HEK293T (cell line): ENCODE measurements at regions not wholly inside any gene's neighbourhood (a gene's known extent, or its start where the extent isn't known, plus 50 kb on each side); places are given as distances from the start of the nearest gene placed in this dataset.

Experiments used
- BHLHE40 ChIP-seq: fragments of 450-650 bp; IDR thresholded peaks from 2 replicates; pipeline ENCODE4 v1.6.1; 2016; ENCODE audit warnings: mild to moderate bottlenecking, moderate library complexity, borderline replicate concordance
- FOXA1 ChIP-seq: fragments of 450-650 bp; IDR thresholded peaks from 2 replicates; pipeline ENCODE4 v1.6.1; 2016; ENCODE audit warnings: mild to moderate bottlenecking
- FOXK2 ChIP-seq: fragments of 450-650 bp; IDR thresholded peaks from 2 replicates; pipeline ENCODE4 v1.6.1; 2016; ENCODE audit warnings: mild to moderate bottlenecking
- FOXM1 ChIP-seq: fragments of 450-650 bp; IDR thresholded peaks from 2 replicates; pipeline ENCODE4 v1.6.1; 2017; ENCODE audit warnings: mild to moderate bottlenecking, borderline replicate concordance
- HDGF ChIP-seq: fragments of 450-650 bp; IDR thresholded peaks from 2 replicates; pipeline ENCODE4 v1.6.1; 2017; ENCODE audit warnings: antibody characterized with exemption, borderline replicate concordance
- NFRKB ChIP-seq: fragments of 450-650 bp; IDR thresholded peaks from 2 replicates; pipeline ENCODE4 v1.6.1; 2016; ENCODE audit warnings: mild to moderate bottlenecking, moderate library complexity
- SP1 ChIP-seq: fragments of 450-650 bp; IDR thresholded peaks from 2 replicates; pipeline ENCODE4 v1.6.1; 2017
- SUZ12 ChIP-seq: fragments of 450-650 bp; IDR thresholded peaks from 2 replicates; pipeline ENCODE4 v1.6.1; 2016; ENCODE audit warnings: mild to moderate bottlenecking
- TARDBP ChIP-seq: fragments of 450-650 bp; IDR thresholded peaks from 2 replicates; pipeline ENCODE4 v1.6.1; 2016
- TF ChIP-seq, protein P1 (sequence below): fragments of 450-650 bp; IDR thresholded peaks from 2 replicates; pipeline ENCODE4 v1.6.1; 2016

DNA sequence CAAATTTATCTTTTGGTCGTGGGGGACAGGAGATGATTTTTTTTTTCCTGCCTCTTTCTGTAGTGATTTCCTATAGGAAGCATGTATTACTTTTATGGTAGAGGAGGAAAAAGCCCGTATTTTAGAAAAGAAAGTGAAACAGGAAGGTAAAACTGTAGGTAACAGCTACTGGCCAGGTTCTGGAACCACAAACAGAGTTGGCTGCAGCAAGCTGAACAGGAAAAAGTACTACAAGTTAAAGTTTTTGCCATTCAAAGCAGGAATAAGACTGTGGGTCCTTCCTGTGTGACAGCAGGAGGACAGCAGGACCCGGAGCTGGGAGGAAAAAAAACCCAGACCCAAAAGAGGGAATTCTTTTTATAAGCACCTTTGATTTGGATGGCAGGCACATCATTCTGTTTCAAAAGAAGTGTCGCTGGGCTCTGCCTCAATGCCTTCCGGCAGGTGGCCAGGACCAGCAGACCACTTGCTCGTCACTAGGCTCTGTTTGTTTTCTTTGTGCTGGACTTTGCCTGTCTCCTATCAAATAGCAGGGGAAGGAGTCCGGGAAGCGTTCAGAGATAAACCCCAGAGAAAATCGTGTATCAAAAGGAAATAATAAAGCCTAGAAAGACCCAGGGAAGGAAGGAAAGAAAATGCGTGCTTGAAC is 277.9 kb downstream of the ADGRA3 start:
- no peak for TF ChIP-seq FOXK2
- TF ChIP-seq SP1: no peak
- no peak for TF ChIP-seq TARDBP
- no peak for TF ChIP-seq FOXM1
- no peak for TF ChIP-seq BHLHE40
- TF ChIP-seq, protein P1, sequence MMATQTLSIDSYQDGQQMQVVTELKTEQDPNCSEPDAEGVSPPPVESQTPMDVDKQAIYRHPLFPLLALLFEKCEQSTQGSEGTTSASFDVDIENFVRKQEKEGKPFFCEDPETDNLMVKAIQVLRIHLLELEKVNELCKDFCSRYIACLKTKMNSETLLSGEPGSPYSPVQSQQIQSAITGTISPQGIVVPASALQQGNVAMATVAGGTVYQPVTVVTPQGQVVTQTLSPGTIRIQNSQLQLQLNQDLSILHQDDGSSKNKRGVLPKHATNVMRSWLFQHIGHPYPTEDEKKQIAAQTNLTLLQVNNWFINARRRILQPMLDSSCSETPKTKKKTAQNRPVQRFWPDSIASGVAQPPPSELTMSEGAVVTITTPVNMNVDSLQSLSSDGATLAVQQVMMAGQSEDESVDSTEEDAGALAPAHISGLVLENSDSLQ: no peak
- TF ChIP-seq NFRKB: no peak
- TF ChIP-seq HDGF: no peak
- no peak for TF ChIP-seq SUZ12
- TF ChIP-seq FOXA1: no peak
